SK-N-MC (cell line): ENCODE measurements at regions not wholly inside any gene's neighbourhood (a gene's known extent, or its start where the extent isn't known, plus 50 kb on each side); places are given as distances from the start of the nearest gene placed in this dataset.

Source experiments
- EZH2 ChIP-seq: fragments of 200-600 bp; sonication (generic); IDR thresholded peaks from one replicate; pipeline ENCODE4 v1.6.1; 2017; ENCODE audit warnings: antibody characterized with exemption
- POLR2AphosphoS5 ChIP-seq: IDR thresholded peaks from 2 replicates; pipeline ENCODE4 v1.6.1; 2012; ENCODE audit warnings: mild to moderate bottlenecking, low read depth, low read length, borderline replicate concordance

- TF ChIP-seq POLR2AphosphoS5 (no peak), EZH2 (no peak)
Observed at GRCh38 chr6:19782588-19782987, 54.6 kb upstream of the ID4 start.
